Keratinocyte (primary cell): ENCODE measurements at regions not wholly inside any gene's neighbourhood (a gene's known extent, or its start where the extent isn't known, plus 50 kb on each side); places are given as distances from the start of the nearest gene placed in this dataset.

Experiments
- DNase-seq: peaks from one replicate; pipeline ENCODE4 v3.0.0-alpha.2; 2011; ENCODE audit warnings: low read depth, missing footprints, low spot score
- FAIRE-seq: peaks from 2 replicates; lab custom pipeline; 2011; peaks lifted over from hg19 to GRCh38; lab: Jason Lieb, UNC
- H2AFZ ChIP-seq: 2 replicates; pipeline ENCODE4 v1.6.0; 2012; ENCODE audit warnings: low read length, control low read depth, inconsistent platforms; ENCODE audit not compliant: control insufficient read depth
- H3K27ac ChIP-seq: 2 replicates; pipeline ENCODE4 v1.5.1; 2011; ENCODE audit warnings: low read length; ENCODE audit not compliant: control insufficient read depth, insufficient read depth
- H3K27me3 ChIP-seq: 3 replicates; pipeline ENCODE4 v1.6.0; 2011; ENCODE audit warnings: low read length; ENCODE audit not compliant: control insufficient read depth, insufficient read depth; ENCODE audit errors: extremely low read depth
- H3K36me3 ChIP-seq, 2 experiments: 2 replicates in 1 of 2; 3 replicates in 1 of 2; pipeline ENCODE4 v1.5.1; 2011; ENCODE audit warnings: low read length in 2 of 2, mild to moderate bottlenecking in 1 of 2; ENCODE audit not compliant: control insufficient read depth in 2 of 2, insufficient read depth in 2 of 2; ENCODE audit errors: extremely low read depth in 1 of 2
- H3K4me1 ChIP-seq: 3 replicates; pipeline ENCODE4 v1.5.1; 2011; ENCODE audit warnings: low read length; ENCODE audit not compliant: control insufficient read depth, insufficient read depth; ENCODE audit errors: extremely low read depth
- H3K4me2 ChIP-seq: 3 replicates; pipeline ENCODE4 v1.6.0; 2011; ENCODE audit warnings: low read depth, low read length; ENCODE audit not compliant: control insufficient read depth, insufficient read depth; ENCODE audit errors: extremely low read depth
- H3K4me3 ChIP-seq, 3 experiments: fragments of 200-600 bp in 1 of 3; sonication (generic) in 1 of 3; 2 replicates in 2 of 3; 3 replicates in 1 of 3; pipeline ENCODE4 v1.5.1; 2011 to 2016; ENCODE audit warnings: low read length in 3 of 3, mild to moderate bottlenecking in 3 of 3, control low read depth in 2 of 3, inconsistent platforms in 1 of 3, low read depth in 1 of 3, mixed read lengths in 1 of 3, mixed run types in 1 of 3, moderate library complexity in 1 of 3; ENCODE audit not compliant: control insufficient read depth in 2 of 3, insufficient read depth in 2 of 3; ENCODE audit errors: extremely low read depth in 1 of 3
- H3K79me2 ChIP-seq: 2 replicates; pipeline ENCODE4 v1.6.0; 2012; ENCODE audit warnings: low read length; ENCODE audit not compliant: control insufficient read depth, insufficient read depth
- H3K9ac ChIP-seq: 3 replicates; pipeline ENCODE4 v1.6.0; 2011; ENCODE audit warnings: low read length; ENCODE audit not compliant: control insufficient read depth, insufficient read depth; ENCODE audit errors: extremely low read depth
- H3K9me1 ChIP-seq: 3 replicates; pipeline ENCODE4 v1.6.0; 2011; ENCODE audit warnings: low read length; ENCODE audit not compliant: control insufficient read depth, insufficient read depth; ENCODE audit errors: extremely low read depth
- H3K9me3 ChIP-seq: 2 replicates; pipeline ENCODE4 v1.5.1; 2012; ENCODE audit warnings: low read depth, low read length; ENCODE audit not compliant: control insufficient read depth
- H4K20me1 ChIP-seq: 3 replicates; pipeline ENCODE4 v1.6.0; 2011; ENCODE audit warnings: low read length; ENCODE audit not compliant: control insufficient read depth, insufficient read depth; ENCODE audit errors: extremely low read depth
- EZH2 ChIP-seq: IDR thresholded peaks from one replicate; pipeline ENCODE4 v1.6.1; 2012; ENCODE audit warnings: inconsistent platforms, mild to moderate bottlenecking, low read length, moderate library complexity
- dilution Hi-C: fragments of 300-500 bp; cut with MboI; formaldehyde crosslinking; loops from one replicate; pipeline ENCODE4 v1.7.0; 2020; ENCODE audit warnings: low sequenced_read_pairs; ENCODE audit not compliant: extremely low pct_ligation_motif_present
- TF ChIP-seq, protein P1 (sequence below), 3 experiments: IDR thresholded peaks in 1 of 3; conservative IDR thresholded peaks in 1 of 3; optimal IDR thresholded peaks in 1 of 3; 2 replicates in 2 of 3; 3 replicates in 1 of 3; pipeline versions ENCODE3 to v1.5.1; 2011; ENCODE audit warnings: low read length in 3 of 3, mild to moderate bottlenecking in 3 of 3, moderate library complexity in 2 of 3, control low read depth in 1 of 3, inconsistent platforms in 1 of 3; ENCODE audit not compliant: insufficient read depth in 2 of 3; ENCODE audit errors: extremely low read depth in 1 of 3

DNA sequence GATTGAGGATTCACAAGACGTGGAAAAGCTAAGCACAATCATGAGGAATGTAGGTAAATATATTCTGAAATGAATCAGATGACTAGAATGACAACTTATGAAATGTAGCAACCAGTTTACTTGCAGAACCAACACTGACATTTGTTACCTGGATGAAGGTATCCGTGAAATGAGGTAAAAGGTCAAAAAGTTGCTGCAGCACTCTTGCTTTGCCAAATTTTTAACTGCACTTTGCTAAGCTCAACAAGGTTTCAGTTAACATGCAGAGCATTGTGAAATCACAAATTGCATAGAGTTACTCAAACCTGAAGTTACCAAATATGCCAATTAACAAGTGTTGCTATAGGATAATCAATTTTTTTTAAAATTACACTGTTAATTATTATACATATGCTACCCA lies 1280.1 kb downstream of the KCNT2 start:
- H3K27ac ChIP-seq: no peak overlapping the region
- H3K9me1 ChIP-seq: no peaks in the 10 kb centered on the region
- FAIRE-seq: no peak
- H3K79me2 ChIP-seq: no peaks in the 10 kb centered on the region
- DNase-seq: no peak
- H3K36me3 ChIP-seq: no peaks in the 10 kb centered on the region
- H2AFZ ChIP-seq: no peak overlapping the region
- no peaks in the 10 kb centered on the region for H3K27me3 ChIP-seq
- no peaks in the 10 kb centered on the region for H3K4me1 ChIP-seq
- no peak overlapping the region for H3K4me3 ChIP-seq
- TF ChIP-seq, protein P1, sequence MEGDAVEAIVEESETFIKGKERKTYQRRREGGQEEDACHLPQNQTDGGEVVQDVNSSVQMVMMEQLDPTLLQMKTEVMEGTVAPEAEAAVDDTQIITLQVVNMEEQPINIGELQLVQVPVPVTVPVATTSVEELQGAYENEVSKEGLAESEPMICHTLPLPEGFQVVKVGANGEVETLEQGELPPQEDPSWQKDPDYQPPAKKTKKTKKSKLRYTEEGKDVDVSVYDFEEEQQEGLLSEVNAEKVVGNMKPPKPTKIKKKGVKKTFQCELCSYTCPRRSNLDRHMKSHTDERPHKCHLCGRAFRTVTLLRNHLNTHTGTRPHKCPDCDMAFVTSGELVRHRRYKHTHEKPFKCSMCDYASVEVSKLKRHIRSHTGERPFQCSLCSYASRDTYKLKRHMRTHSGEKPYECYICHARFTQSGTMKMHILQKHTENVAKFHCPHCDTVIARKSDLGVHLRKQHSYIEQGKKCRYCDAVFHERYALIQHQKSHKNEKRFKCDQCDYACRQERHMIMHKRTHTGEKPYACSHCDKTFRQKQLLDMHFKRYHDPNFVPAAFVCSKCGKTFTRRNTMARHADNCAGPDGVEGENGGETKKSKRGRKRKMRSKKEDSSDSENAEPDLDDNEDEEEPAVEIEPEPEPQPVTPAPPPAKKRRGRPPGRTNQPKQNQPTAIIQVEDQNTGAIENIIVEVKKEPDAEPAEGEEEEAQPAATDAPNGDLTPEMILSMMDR (optimal IDR thresholded peaks at IDR 0.05 in 1 of 3, IDR thresholded peaks at IDR 0.05 in 1 of 3, conservative IDR thresholded peaks at IDR 0.05 in 1 of 3; ENCODE audit: extremely low read depth in 1 of 3, insufficient read depth in 2 of 3, low read length in 3 of 3): no peak
- no peak for TF ChIP-seq EZH2
- H3K9me3 ChIP-seq: no peaks in the 10 kb centered on the region
- dilution Hi-C loops: no loop called here
- H4K20me1 ChIP-seq: no peaks in the 10 kb centered on the region
- no peak overlapping the region for H3K9ac ChIP-seq
- H3K4me2 ChIP-seq: no peak overlapping the region

DNA sequence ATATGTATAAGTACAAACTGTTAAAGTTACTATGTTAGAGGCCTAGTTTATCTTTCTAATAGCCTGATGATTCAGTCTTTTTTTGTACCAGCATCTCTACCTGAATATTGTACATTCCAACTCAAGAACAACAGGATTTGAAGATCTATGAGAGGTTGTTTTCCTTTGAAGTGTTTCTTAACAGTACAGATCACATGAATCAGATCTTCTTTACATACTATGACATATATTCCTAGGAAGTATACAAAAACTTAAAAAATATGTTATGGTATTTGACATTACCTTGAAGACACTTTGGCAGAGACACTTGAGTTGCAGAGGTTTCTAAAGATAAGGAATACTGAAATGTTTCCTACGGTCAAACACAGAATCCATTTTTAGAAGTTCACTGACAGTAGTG lies 1280.9 kb downstream of the KCNT2 start:
- Histone ChIP-seq H3K4me1 (no peaks in the 10 kb centered on the region), H4K20me1 (no peaks in the 10 kb centered on the region), H2AFZ (no peak overlapping the region), H3K27me3 (no peaks in the 10 kb centered on the region), H3K4me2 (no peak overlapping the region), H3K4me3 (no peak overlapping the region), H3K27ac (no peak overlapping the region), H3K79me2 (no peaks in the 10 kb centered on the region), H3K9me1 (no peaks in the 10 kb centered on the region), H3K9ac (no peak overlapping the region), H3K9me3 (no peaks in the 10 kb centered on the region), H3K36me3 (no peaks in the 10 kb centered on the region)
- no peak for DNase-seq
- no peak for TF ChIP-seq EZH2
- TF ChIP-seq, protein P1 (optimal IDR thresholded peaks at IDR 0.05 in 1 of 3, IDR thresholded peaks at IDR 0.05 in 1 of 3, conservative IDR thresholded peaks at IDR 0.05 in 1 of 3; ENCODE audit: extremely low read depth in 1 of 3, insufficient read depth in 2 of 3, low read length in 3 of 3): no peak
- no peak for FAIRE-seq
- dilution Hi-C loops: no loop called here
